ENCODE measurements at regions not wholly inside any gene's neighbourhood (a gene's known extent, or its start where the extent isn't known, plus 50 kb on each side); places are given as distances from the start of the nearest gene placed in this dataset.

DNA sequence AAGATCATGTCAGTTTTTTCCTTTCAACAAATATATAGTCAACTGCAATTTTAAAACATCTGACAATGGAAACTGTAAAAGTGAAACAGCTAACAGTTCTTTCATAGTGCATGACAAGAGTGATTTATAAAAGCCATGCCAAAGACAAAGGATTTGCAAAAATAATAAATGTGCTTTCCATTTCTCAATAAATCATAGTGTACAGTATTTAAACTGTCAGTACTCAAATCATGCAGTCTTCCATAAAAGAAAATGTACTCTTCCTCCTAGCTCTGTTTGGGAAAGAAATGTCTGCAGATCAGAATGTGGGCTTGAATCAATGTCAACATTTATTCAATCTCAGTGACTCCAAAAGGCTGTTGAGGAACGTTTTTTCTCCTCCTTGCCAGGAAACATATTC lies 131.7 kb upstream of the PDE1A start:
- Mint-ChIP-seq H3K27ac (no peak overlapping the region), H3K36me3 (ENCODE audit: low read depth) (no peaks in the 10 kb centered on the region), H3K4me3 (no peak overlapping the region), H3K9me3 (no peaks in the 10 kb centered on the region), H3K27me3 (no peaks in the 10 kb centered on the region), H3K4me1 (no peaks in the 10 kb centered on the region)
- no peak for TF ChIP-seq CTCF (IDR thresholded peaks at IDR 0.05)
- DNase-seq (no peak), ATAC-seq (ENCODE audit: low read depth) (no peak)
- intact Hi-C loops (cut with micrococcal nuclease): no loop called here
- POLR2A ChIA-PET: no interaction called here
- CTCF ChIA-PET: no interaction called here

- Mint-ChIP-seq H3K4me1 (no peaks in the 10 kb centered on the region), H3K9me3 (no peaks in the 10 kb centered on the region), H3K27ac (no peak overlapping the region), H3K27me3 (no peaks in the 10 kb centered on the region), H3K36me3 (ENCODE audit: low read depth) (no peaks in the 10 kb centered on the region), H3K4me3 (no peak overlapping the region)
- no peak for DNase-seq
- intact Hi-C loops (cut with micrococcal nuclease): no loop called here
- ChIA-PET POLR2A (no interaction called here), CTCF (no interaction called here)
- no peak for TF ChIP-seq CTCF (IDR thresholded peaks at IDR 0.05)
- ATAC-seq (ENCODE audit: low read depth): no peak
Observed at GRCh38 chr2:182559623-182560022, 132.8 kb upstream of the PDE1A start.

GRCh38 chr2:182565911-182566567 lies 139.2 kb upstream of the PDE1A start:
- ChIA-PET POLR2A (no interaction called here), CTCF (no interaction called here)
- Mint-ChIP-seq H3K9me3 (no peaks in the 10 kb centered on the region), H3K36me3 (ENCODE audit: low read depth) (no peaks in the 10 kb centered on the region), H3K27me3 (no peaks in the 10 kb centered on the region), H3K4me3 (no peak overlapping the region), H3K4me1 (no peaks in the 10 kb centered on the region), H3K27ac (no peak overlapping the region)
- DNase-seq (no peak), ATAC-seq (ENCODE audit: low read depth) (no peak)
- intact Hi-C loops (cut with micrococcal nuclease): no loop called here
- TF ChIP-seq CTCF (IDR thresholded peaks at IDR 0.05): no peak

DNA sequence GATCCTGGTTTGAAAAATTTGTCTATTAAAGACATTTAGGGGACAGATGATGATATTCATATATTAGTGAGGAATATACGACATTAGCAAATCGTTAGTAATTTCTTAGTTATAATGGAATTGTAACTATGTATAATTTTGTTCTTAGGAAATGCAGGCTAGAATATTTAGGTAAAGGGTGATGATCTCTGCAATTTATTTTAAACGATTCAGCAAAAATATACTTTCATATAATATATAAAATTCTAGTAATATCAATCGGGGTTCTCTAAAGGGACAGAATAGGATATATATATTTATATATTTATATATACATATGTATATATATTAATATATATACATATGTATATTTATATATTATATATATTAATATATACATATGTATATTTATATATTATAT lies 142.5 kb upstream of the DNAJC10 start:
- H3K36me3 Mint-ChIP-seq (ENCODE audit: low read depth): no peaks in the 10 kb centered on the region
- H3K4me3 Mint-ChIP-seq: no peak overlapping the region
- ATAC-seq (ENCODE audit: low read depth) (no peak), DNase-seq (no peak)
- H3K27ac Mint-ChIP-seq: no peak overlapping the region
- CTCF ChIA-PET: no interaction called here
- H3K4me1 Mint-ChIP-seq: no peaks in the 10 kb centered on the region
- intact Hi-C loops (cut with micrococcal nuclease): no loop called here
- peaks cover 2% of the 10 kb centered on the region for H3K27me3 Mint-ChIP-seq
- POLR2A ChIA-PET: no interaction called here
- H3K9me3 Mint-ChIP-seq: no peaks in the 10 kb centered on the region
- TF ChIP-seq CTCF (IDR thresholded peaks at IDR 0.05): no peak

DNA sequence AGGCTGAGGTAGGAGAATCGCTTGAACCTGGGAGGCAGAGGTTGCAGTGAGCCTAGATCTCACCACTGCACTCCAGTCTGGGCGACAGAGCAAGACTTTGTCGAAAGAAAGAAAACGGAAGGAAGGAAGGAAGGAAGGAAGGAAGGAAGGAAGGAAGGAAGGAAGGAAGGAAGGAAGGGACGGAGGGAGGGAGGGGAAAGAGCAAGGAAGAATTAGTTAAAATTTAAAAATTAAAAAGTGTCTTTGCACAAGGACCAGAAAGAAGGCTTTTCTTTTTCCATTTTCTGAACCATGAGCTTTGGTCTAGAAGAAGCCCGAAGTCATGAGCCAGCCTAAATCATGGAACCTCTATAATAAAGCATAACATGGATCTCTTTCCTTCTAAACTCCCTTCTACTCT lies 138.2 kb upstream of the DNAJC10 start:
- intact Hi-C loops (cut with micrococcal nuclease): no loop called here
- TF ChIP-seq CTCF (IDR thresholded peaks at IDR 0.05): no peak
- ChIA-PET POLR2A (no interaction called here), CTCF (no interaction called here)
- ATAC-seq (ENCODE audit: low read depth) (no peak), DNase-seq (no peak)
- no peaks in the 10 kb centered on the region for H3K9me3 Mint-ChIP-seq
- H3K36me3 Mint-ChIP-seq (ENCODE audit: low read depth): no peaks in the 10 kb centered on the region
- H3K27me3 Mint-ChIP-seq: peaks cover 3% of the 10 kb centered on the region
- no peak overlapping the region for H3K27ac Mint-ChIP-seq
- H3K4me1 Mint-ChIP-seq: no peaks in the 10 kb centered on the region
- no peak overlapping the region for H3K4me3 Mint-ChIP-seq

Data from activated B cell treated with CpG ODN at 0.5 μM for 24 hours (primary cell).